NCI-H524 (cell line): ENCODE measurements at regions not wholly inside any gene's neighbourhood (a gene's known extent, or its start where the extent isn't known, plus 50 kb on each side); places are given as distances from the start of the nearest gene placed in this dataset.
"Not testable (repeated sequence)": the region's sequence is repeated elsewhere in the genome, so short reads cannot be mapped to it uniquely, and the experiment has no call there.

Experiments used
- DNase-seq, 2 experiments: peaks; one replicate each; lab custom pipeline; 2025; lab: John Stamatoyannopoulos, UW

DNA sequence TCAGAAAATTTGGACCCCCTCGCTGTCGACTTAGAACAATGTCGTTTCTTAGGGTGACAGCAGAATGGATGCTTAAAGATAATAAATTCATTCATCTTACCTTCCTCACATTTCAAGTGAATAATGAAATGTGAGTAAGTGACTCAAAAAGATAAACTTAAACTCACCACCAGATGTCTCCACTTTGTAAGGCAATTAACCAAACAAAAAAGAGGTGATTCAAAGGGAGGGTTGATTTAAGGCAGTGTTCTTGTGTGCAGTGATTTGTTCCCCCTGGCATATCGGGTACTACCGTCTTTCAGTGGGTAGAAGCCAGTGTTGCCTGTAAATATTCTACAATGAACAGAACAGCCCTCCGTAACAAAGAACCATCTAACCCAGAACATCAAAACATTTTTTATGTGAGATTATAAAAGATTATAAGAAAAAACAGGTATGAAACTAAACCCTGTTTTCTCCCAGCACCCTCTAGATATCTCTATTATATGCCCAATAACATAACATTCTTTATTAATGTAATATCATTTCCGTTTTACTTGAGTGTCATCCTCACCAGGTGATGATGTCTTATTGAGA is 589.7 kb downstream of the CBLN4 start:
- DNase-seq = peak in 1 of 2 experiments; percentile 1

DNA sequence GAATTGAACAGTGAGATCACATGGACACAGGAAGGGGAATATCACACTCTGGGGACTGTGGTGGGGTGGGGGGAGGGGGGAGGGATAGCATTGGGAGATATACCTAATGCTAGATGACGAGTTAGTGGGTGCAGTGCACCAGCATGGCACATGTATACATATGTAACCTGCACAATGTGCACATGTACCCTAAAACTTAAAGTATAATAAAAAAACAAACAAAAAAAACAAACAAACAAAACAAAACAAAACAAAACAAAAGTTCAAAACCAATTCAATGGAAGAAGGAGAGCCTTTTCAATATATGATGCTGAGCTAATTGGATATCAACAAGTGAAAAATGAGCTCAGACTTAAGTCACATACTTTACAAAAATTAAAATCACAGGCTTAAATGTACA is 592.8 kb downstream of the CBLN4 start:
- DNase-seq = not testable (repeated sequence)

GRCh38 chr20:55406891-55407290 is 598.4 kb downstream of the CBLN4 start:
- no peak for DNase-seq

DNA sequence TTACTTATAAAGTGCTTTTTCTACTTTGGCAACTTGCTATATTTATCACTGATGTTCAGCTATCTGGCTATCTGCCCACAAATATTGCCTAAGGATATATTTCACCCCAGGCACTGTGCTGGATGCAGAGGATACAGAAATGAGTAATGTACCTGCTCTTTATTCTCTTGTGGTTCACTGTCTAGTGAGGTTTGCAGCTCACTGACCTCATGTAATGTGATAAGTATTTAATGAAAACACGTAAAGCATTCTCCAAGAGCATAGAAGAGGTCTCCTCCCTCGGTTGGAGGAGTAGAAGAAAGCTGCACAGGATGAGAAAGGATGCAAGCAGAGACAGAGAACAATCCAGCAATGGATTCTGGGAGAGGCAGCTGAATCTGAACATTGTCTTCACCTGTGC is 610.7 kb downstream of the CBLN4 start:
- no peak for DNase-seq

GRCh38 chr20:55390791-55391190 is 614.5 kb downstream of the CBLN4 start:
- no peak for DNase-seq

GRCh38 chr20:55386686-55387085 is 618.6 kb downstream of the CBLN4 start:
- DNase-seq = no peak

GRCh38 chr20:55375920-55376319 is 629.4 kb downstream of the CBLN4 start:
- peak in 1 of 2 experiments; percentile 16 for DNase-seq

GRCh38 chr20:55365745-55366144 is 639.6 kb downstream of the CBLN4 start:
- DNase-seq = no peak

GRCh38 chr20:55360895-55361294 is 644.4 kb downstream of the CBLN4 start:
- DNase-seq = no peak

DNA sequence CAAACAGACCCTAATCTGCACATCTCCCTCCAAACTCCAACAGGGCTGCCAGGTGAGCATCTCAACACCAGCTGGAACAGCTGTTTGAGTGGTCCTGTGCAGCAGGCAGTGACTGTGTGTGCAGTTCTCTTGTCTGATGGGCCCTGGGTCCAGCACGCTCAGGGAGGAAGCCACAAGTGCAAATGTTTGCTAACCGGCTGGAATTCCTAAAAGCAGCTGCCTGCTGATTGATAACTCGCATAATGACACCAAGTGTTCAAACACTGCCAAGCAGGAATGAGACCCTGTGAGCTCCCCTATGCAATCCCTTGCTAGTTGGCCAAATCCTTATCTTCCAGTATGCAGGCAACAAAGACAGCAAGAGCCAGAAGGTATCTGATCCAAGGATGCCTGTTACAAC is 650.6 kb downstream of the CBLN4 start:
- no peak for DNase-seq

- no peak for DNase-seq
Observed at GRCh38 chr20:55353206-55353605, 652.1 kb downstream of the CBLN4 start.

DNA sequence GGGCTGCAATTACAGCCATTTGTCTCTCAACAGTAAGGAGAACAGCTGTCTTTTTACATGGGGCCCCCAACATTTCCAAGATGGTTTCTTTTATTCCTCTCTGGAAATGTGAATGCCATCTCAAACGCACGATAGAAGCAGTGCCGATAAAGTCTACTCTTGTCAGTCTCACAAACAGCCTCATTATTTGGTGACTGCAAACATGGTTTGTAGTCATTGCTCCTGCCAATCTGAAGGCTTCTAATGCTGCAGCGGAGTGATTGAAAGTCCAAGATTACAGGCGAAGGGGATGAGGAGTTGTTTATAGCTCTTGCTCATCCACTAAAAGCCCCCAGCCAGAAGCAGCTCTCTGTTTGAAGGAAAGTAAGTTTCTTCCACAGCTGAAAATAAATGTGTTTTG is 657.1 kb downstream of the CBLN4 start:
- DNase-seq = no peak

GRCh38 chr20:55342822-55343221 is 662.5 kb downstream of the CBLN4 start:
- no peak for DNase-seq

DNA sequence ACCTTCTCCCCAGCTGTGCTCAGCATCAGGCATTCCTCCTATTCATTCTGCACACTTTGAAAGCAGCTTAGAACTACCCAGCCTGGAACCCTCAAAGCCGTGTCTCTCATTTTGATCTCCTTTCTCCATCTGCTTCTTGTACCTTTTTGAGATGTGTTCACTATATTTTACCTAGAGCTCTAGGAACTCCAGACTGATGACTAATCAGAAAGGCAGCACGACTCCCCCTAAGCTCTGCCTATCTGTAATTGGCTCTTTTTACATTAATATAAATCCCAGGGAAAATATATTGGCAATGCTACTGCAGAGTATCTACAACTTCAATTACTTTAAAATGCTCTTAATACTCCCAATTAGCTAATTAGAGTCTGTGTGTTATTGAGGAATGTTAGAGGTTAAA is 671.5 kb downstream of the CBLN4 start:
- no peak for DNase-seq

GRCh38 chr20:55329108-55329507 is 676.2 kb downstream of the CBLN4 start:
- DNase-seq = no peak

GRCh38 chr20:55322745-55323144 is 682.6 kb downstream of the CBLN4 start:
- no peak for DNase-seq

DNA sequence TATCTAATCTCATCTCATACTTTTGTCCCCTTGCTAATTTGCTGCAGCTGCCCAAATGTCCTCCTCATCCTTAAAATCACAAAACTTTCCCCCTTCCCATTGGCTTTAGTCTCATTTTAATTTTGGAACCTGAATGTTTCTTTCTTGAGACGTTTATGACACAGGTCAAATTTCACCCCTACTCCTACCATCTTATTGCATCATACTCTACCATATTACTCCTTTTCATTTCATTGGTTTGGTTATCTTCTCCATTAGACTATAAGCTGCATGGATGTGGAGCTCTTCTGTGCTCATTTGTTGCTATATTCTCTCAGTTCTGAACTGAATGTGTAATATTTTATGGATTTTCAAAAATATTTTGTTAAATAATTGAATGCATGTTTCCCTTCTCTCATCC is 688.6 kb downstream of the CBLN4 start:
- DNase-seq = no peak

DNA sequence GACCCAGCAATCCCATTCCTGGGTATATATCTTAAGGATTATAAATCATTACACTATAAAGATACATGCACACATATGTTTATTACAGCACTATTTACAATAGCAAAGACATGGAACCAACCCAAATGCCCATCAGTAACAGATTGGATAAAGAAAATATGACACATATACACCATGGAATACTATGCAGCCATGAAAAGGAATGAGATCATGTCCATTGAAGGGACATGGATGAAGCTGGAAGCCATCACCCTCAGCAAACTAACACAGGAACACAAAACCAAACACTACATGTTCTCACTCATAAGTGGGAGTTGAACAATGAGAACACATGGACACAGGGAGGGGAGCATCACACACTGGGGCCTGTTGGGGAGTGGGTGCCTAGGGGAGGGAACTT is 694.5 kb downstream of the CBLN4 start:
- not testable (repeated sequence) for DNase-seq

DNA sequence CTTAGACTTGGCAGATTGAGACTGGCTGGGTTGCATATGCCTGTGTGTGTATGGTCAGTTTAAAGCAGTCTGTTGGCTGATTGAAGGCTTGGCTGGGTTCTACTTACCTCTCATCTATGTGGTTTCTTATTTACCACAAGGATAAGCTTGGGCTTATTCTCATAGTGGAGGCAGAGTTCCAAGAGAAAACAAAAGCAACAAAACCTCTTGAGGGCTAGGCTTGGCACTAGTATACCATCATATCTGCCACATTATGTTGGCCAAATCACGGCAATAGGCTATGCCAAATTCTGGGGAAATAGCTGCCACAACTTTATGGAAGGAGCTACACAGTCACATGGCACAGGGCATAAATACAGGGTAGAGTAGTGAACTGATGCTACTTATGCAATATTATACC is 714.1 kb downstream of the CBLN4 start:
- no peak for DNase-seq

DNA sequence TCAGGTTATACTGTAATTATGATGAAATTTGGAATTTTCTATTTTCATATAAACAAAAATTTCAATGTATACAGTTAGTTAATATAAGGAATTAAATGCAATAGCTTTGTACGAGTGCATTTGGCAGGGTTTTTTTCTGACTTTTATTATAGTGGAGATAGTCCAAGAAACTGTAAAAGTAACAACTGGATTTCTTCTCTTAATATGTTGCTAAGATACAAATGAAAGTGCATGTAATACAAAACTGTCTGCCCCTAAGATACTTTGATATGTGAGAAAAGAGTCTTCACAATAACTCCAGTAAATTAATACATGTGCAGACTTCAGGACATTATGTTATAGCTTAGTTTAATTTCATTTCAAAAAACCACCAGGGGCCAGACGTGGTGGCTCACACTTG is 721.4 kb downstream of the CBLN4 start:
- DNase-seq = no peak

GRCh38 chr20:55273149-55273548 is 732.2 kb downstream of the CBLN4 start:
- DNase-seq = no peak

- no peak for DNase-seq
Observed at GRCh38 chr20:55271371-55271770, 733.9 kb downstream of the CBLN4 start.

GRCh38 chr20:55269913-55270312 is 735.4 kb downstream of the CBLN4 start:
- no peak for DNase-seq

DNA sequence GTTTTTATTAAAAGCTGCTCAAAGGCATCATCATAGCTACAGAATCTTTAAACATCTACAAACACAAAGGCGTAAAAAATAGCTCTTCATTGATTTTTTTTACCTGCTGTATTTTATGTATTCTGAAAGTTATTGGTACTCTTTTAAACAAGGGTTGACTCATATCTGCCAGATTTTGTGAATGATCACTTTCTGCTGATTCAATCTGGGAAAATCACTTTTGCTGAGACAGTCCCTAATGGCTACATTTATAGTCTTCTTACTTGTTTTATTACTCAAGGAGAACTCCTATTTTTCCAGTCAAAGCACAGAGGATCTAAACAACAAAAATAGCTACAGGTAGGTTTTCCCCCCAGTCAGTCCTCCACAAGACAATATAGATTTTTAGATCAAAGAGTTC is 739.0 kb downstream of the CBLN4 start:
- no peak for DNase-seq
